HL-60 (cell line): ENCODE measurements at regions not wholly inside any gene's neighbourhood (a gene's known extent, or its start where the extent isn't known, plus 50 kb on each side); places are given as distances from the start of the nearest gene placed in this dataset.
A peak's percentile ranks its signal among the peaks of the same experiment; 100 is the strongest.

Experiments
- DNase-seq, 2 experiments: peaks; one replicate each; pipeline ENCODE4 v3.0.0-alpha.2; 2010 to 2020; ENCODE audit warnings: low read depth in 1 of 2, low spot score in 1 of 2
- H3K27ac ChIP-seq: fragments of 250-450 bp; sonication (Bioruptor Pico); replicated peaks from 2 replicates; pipeline ENCODE4 v1.5.1; 2020; ENCODE audit warnings: mild to moderate bottlenecking, moderate library complexity
- H3K27me3 ChIP-seq: fragments of 250-450 bp; sonication (Bioruptor Pico); 2 replicates; pipeline ENCODE4 v1.5.1; 2021; ENCODE audit warnings: mild to moderate bottlenecking, moderate library complexity; ENCODE audit not compliant: insufficient read depth, poor library complexity, severe bottlenecking
- H3K4me3 ChIP-seq: replicated peaks from 2 replicates; pipeline ENCODE4 v1.5.1; 2011; ENCODE audit warnings: mild to moderate bottlenecking, control low read depth, low read length; ENCODE audit not compliant: insufficient read depth
- CTCF ChIP-seq: IDR thresholded peaks from one replicate; pipeline ENCODE4 v1.5.1; 2011; ENCODE audit warnings: low read length, control low read depth, inconsistent platforms; ENCODE audit not compliant: insufficient read depth
- GABPA ChIP-seq: IDR thresholded peaks from 2 replicates; pipeline ENCODE4 v1.6.1; 2012; ENCODE audit warnings: low read depth
- POLR2AphosphoS5 ChIP-seq: IDR thresholded peaks from 2 replicates; pipeline ENCODE4 v1.6.1; 2012; ENCODE audit warnings: low read depth
- REST ChIP-seq: IDR thresholded peaks from 2 replicates; pipeline ENCODE4 v1.6.1; 2012; ENCODE audit warnings: low read depth; ENCODE audit not compliant: insufficient replicate concordance
- SPI1 ChIP-seq: IDR thresholded peaks from 2 replicates; pipeline ENCODE4 v1.6.1; 2012; ENCODE audit warnings: low read depth, mild to moderate bottlenecking, borderline replicate concordance

DNA sequence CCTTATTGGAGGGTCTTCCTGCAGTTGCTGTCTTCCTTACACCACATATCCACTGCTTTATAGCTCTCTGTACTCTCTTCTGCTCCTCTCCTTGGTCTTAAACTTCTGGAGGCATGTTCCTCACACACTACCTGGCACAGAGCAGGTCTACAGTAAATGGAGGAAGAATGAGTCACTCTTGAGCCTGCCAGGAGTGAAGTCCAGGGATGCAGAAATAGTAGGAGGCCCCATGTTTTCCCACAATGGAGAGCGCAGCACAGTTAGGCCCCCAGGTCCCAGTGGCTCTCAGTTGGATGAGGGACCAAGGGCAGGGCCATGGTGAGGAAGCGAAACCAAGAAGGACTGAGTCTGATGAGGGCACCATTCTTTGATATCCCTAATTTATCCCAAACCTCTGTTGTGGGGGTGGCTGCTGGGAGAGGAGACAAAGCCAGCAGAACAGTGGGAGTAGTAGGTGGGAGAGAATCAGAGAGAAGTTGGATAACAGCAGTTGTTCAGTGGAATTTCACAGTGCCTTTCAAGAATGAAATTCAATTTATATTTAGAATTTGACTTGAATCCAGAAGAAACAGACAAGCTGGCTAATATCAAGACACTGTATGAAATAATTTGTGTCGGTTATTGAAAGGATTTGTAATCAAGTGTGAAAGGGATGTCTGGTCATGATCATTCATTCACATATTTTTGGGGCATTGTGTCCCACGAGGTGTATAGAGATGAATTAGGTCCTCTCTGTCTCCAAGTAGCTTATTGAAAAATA lies 187.8 kb downstream of the HIPK3 start:
- no peak overlapping the region for H3K4me3 ChIP-seq
- H3K27ac ChIP-seq = no peak overlapping the region
- TF ChIP-seq POLR2AphosphoS5 (no peak), SPI1 (no peak), CTCF (no peak), GABPA (no peak), REST (no peak)
- peaks cover 3% of the 10 kb centered on the region for H3K27me3 ChIP-seq
- DNase-seq = no peak

DNA sequence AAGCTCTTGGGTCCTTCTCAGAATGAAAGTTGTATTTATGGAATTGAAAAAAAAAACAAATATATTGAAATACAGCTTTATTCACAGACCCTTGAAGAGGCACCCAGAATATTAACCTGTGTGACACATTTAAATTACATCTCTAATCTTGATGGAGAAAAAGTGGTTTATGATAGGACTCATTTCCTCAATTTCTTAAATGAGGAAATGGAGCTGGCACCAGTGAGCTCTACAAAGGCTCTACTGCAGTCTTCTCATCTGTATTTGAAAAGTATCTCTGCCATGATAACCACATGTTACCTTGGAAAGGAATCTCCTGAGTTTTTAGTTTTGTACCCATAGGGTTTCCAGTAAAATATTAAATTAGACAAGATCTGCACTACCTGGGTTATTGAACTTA lies 186.5 kb downstream of the HIPK3 start:
- no peak overlapping the region for H3K4me3 ChIP-seq
- TF ChIP-seq SPI1 = peak; percentile 74; the same call in 1 of the 2 replicates
- TF ChIP-seq CTCF = no peak
- no peak for TF ChIP-seq POLR2AphosphoS5
- no peak for TF ChIP-seq GABPA
- TF ChIP-seq REST = no peak
- no peak for DNase-seq
- no peak overlapping the region for H3K27ac ChIP-seq
- H3K27me3 ChIP-seq = peaks cover 1% of the 10 kb centered on the region

- TF ChIP-seq SPI1 (no peak), CTCF (no peak), REST (no peak), POLR2AphosphoS5 (no peak), GABPA (no peak)
- H3K27ac ChIP-seq = no peak overlapping the region
- no peak for DNase-seq
- H3K4me3 ChIP-seq = no peak overlapping the region
- no peaks in the 10 kb centered on the region for H3K27me3 ChIP-seq
These were observed 181.1 kb downstream of the HIPK3 start for GRCh38 chr11:33438301-33438700.
